SH-SY5Y (cell line): ENCODE measurements at regions not wholly inside any gene's neighbourhood (a gene's known extent, or its start where the extent isn't known, plus 50 kb on each side); places are given as distances from the start of the nearest gene placed in this dataset.

Source experiments
- GATA2 ChIP-seq: IDR thresholded peaks from 2 replicates; pipeline ENCODE4 v1.6.1; 2011; ENCODE audit warnings: mild to moderate bottlenecking, low read depth, low read length
- GATA3 ChIP-seq: IDR thresholded peaks from 2 replicates; pipeline ENCODE4 v1.6.1; 2011; ENCODE audit warnings: low read depth, mild to moderate bottlenecking, low read length, moderate library complexity

DNA sequence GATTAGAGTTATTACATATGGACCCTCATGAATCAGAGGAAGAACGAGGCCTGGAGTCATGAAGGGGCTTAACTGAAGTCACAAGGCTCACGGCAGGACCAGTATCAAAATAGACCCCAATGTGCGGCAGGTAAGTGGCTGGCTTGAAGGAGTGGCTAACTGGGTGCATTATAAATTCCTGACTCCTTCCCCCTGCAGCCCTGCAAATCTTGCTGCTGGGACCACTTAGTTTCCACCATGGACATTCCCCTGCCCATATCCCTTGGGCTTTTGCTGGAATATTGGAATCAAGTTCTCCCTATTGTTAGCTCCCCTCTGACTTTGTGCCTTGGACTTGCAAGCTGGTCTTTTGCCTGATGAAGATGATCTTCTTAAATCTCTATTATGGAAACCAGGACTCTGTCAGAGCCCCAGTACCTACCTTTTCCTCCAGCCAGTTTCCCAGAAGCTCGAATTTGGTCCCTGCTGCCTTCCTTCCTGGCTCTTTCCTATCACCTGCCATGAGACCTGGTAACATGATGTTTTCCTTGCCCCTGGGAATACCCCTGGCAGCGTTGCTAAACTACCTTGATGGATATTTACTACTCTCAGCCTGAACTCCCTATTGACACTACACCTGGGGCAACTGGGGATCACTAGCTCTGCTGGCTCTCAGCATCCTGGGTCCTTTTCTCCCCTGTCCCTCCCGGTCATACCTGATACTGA, 156.0 kb upstream of the JUN start:
- TF ChIP-seq GATA2 = no peak
- no peak for TF ChIP-seq GATA3

GRCh38 chr1:58941471-58942289, 157.8 kb upstream of the JUN start:
- no peak for TF ChIP-seq GATA3
- no peak for TF ChIP-seq GATA2

DNA sequence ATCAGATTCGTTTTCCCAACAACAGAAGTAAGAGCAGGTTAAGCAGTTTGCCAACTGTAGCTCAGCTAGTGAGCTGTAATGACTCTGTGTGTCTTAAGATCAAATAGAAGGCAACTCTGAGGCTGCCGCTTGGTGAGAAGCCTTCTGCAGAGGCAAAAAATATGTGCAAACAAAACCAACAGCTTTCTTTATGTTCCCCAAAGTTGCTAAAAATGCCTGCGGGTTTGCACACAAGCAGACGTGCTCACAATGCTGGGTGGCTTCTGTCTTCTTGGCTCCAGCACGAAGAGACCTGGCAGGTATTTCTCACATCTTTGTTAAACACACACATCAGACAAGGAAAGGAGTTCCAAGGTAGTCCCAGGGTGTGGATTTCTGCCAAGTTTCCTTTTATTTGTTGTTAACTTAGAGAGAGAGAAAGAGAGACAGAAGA, 158.9 kb upstream of the JUN start:
- TF ChIP-seq GATA2 (no peak), GATA3 (no peak)

- no peak for TF ChIP-seq GATA2
- TF ChIP-seq GATA3 = no peak
Measured at GRCh38 chr1:58943776-58944175, 159.9 kb upstream of the JUN start.

GRCh38 chr1:58944439-58944838, 160.6 kb upstream of the JUN start:
- TF ChIP-seq GATA2 (no peak), GATA3 (no peak)

- TF ChIP-seq GATA2 = no peak
- TF ChIP-seq GATA3 = no peak
Measured at GRCh38 chr1:58946390-58946789, 162.5 kb upstream of the JUN start.

DNA sequence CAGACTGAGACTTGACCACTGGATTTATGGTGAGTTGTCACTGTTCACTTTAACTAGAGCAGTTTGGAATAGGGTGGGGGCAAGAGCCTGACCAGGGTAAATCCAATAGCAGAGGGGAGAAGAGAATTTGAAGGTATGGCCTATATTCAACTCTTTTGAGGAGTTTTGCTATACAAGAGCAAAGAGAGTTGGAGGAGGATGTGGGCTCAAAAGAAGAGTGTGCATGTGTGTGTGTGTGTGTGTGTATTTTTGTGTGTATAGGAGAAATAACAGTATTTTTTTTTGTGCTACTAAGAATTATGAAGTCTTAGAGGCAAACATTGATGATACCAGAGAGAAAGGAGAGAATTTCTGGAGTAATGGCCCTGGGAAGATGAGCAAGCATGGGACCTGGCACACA, 164.8 kb upstream of the JUN start:
- no peak for TF ChIP-seq GATA3
- no peak for TF ChIP-seq GATA2

GRCh38 chr1:58949551-58950220, 165.8 kb upstream of the JUN start:
- TF ChIP-seq GATA3 = no peak
- TF ChIP-seq GATA2 = no peak

- TF ChIP-seq GATA3 = no peak
- no peak for TF ChIP-seq GATA2
Measured at GRCh38 chr1:58950897-58951296, 167.1 kb upstream of the JUN start.

DNA sequence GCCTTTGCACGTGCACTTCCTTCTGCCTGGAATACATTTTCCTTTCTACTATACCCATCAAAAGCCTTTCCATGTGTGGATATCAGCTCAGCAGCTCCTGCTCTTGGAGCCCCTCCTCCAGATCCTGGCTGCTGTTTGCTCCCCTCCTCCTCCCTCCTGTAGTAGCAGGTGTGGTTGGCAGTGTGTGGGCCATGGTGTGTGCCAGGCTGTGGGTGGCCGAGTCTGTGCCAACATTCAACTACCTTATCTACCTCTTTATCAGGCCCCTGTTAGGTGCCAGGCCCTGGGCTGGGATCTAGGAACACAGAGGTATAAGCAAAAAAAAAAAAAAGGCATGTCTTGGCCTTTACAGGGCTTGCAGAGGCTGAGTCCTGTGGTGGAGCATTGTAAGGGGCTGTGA, 180.6 kb upstream of the JUN start:
- TF ChIP-seq GATA3 (no peak), GATA2 (no peak)

DNA sequence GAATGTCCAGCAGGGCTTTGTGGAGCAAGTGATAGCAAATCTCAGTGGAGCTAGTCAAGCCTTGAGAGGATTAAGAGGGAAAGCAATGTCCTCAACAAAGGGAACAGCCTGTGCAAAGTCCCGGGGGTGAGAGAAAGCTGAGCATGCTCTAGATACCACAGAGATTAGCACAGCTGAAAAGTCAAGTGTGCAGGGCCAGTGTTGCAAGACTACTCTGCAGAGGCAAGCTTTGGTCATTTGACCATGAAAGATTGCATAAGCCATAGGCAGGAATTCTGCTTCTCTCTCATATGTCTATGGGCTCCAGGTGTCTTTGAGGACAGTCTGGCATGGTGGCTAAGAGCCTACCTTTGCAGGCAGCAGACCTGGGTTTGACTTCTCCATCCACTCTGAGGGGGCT, 181.0 kb upstream of the JUN start:
- no peak for TF ChIP-seq GATA3

DNA sequence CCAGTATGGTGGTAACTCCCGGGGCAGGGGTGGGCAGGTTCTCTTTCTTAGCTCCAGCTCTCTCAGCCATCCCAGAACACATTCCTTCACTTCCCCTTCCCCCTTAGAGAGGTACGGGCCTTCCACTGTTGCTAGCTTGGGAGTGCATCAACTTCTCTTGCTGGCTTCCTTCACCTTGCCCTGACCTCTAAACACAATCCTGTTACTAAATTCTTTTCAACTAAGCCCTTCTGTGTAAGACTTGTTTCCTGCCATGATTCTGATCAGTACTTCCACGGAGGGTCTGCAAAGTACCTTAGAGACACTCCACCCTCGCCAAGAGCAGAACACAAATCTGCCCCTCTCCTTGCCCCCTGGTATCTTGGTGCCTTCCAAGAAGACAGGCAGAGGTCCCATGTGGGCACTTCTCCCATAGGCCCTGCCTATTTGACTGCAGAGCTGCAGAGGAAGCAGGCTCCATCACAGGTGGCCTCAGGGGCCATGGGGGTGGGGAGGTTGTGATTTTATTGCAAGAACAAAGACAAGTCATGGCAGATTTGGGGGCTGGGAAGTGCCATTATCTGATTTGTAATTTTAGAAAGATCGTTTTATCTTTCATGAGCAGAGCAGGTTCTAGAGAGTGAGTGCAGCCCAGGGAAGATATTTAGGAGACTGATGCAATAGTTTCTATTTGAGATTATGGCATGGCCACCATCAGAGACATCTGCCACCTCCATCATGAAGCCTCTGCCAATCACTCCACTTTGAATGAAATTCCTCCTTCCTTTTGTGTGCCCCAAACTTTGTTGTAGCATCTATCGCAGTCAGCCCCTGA, 182.5 kb upstream of the JUN start:
- TF ChIP-seq GATA3 (no peak), GATA2 (no peak)

DNA sequence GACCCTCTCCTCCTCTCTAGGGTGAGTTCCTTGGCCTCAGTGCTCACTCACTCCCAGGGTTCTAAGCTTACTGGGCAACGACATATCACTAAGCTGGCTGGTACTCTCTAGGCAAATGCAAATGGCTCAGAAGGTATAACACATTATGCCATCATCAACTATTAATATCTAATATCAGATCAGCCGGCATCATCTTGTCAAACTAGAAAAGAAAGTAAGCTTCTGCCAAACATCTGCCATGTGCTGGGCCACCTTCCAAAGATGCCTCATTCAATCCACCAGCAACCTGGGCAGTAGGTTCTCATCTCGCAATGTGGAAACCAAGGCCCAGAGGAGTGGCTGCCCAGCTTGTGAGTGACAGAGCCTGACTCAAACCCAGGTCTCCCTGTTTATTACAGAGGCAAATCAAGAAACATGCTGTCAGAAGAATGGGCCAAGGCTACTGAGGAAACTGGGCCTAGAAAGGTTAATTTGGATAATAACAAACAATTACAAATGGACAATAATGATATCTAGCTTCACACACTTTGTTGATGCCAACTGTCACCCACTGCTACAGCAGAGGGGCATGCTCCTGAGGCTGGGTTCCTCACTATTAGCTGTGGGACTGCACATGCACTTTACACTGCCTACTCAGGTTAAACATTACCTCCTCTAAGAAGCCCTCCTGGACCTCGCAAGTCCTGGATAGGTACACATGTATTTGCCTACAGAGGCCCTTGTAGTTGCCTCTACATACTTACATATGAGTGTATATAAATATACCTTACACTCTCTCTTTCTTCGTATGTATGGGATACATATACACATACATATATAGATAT, 183.3 kb upstream of the JUN start:
- TF ChIP-seq GATA2 = no peak
- no peak for TF ChIP-seq GATA3
